Brain microvascular endothelial cell (primary cell): ENCODE measurements at regions not wholly inside any gene's neighbourhood (a gene's known extent, or its start where the extent isn't known, plus 50 kb on each side); places are given as distances from the start of the nearest gene placed in this dataset.

Experiments used
- DNase-seq: peaks from one replicate; pipeline ENCODE4 v3.0.0-alpha.2; 2020
- H3K27ac ChIP-seq: fragments of 250-450 bp; sonication (Bioruptor Pico); 2 replicates; pipeline ENCODE4 v1.5.1; 2020; ENCODE audit warnings: mild to moderate bottlenecking, moderate library complexity
- H3K27me3 ChIP-seq: fragments of 250-450 bp; sonication (Bioruptor Pico); replicated peaks from 2 replicates; pipeline ENCODE4 v1.5.1; 2020; ENCODE audit warnings: mild to moderate bottlenecking
- H3K36me3 ChIP-seq: fragments of 250-450 bp; sonication (Bioruptor Pico); replicated peaks from 2 replicates; pipeline ENCODE4 v1.5.1; 2020; ENCODE audit warnings: mild to moderate bottlenecking
- H3K4me3 ChIP-seq: 2 replicates; pipeline ENCODE4 v1.5.1; 2011; ENCODE audit warnings: low read depth, mild to moderate bottlenecking, control low read depth, low read length, moderate library complexity
- CTCF ChIP-seq: IDR thresholded peaks from 2 replicates; pipeline ENCODE4 v1.5.1; 2011; ENCODE audit warnings: low read depth, mild to moderate bottlenecking, moderate library complexity, low read length, control low read depth, inconsistent platforms; ENCODE audit errors: missing control alignments
- in situ Hi-C: cut with HindIII; loops from 2 replicates; pipeline ENCODE4 v1.10.0; 2017; ENCODE audit warnings: low sequenced_read_pairs, low pct_ligation_motif_present

GRCh38 chr10:9209105-9209798 lies 1154.8 kb downstream of the GATA3 start:
- DNase-seq = peak; percentile 58
- no peak overlapping the region for H3K4me3 ChIP-seq
- in situ Hi-C loops = no loop called here
- H3K27me3 ChIP-seq = no peaks in the 10 kb centered on the region
- H3K27ac ChIP-seq = no peak overlapping the region
- peak; percentile 93 for TF ChIP-seq CTCF
- H3K36me3 ChIP-seq = no peaks in the 10 kb centered on the region

GRCh38 chr10:9211228-9211627 lies 1156.7 kb downstream of the GATA3 start:
- no peaks in the 10 kb centered on the region for H3K27me3 ChIP-seq
- DNase-seq = peak; percentile 4
- peak; percentile 42 for TF ChIP-seq CTCF
- no peak overlapping the region for H3K4me3 ChIP-seq
- no peaks in the 10 kb centered on the region for H3K36me3 ChIP-seq
- in situ Hi-C loops = no loop called here
- no peak overlapping the region for H3K27ac ChIP-seq

- in situ Hi-C loops = no loop called here
- Histone ChIP-seq H3K27me3 (no peaks in the 10 kb centered on the region), H3K36me3 (no peaks in the 10 kb centered on the region), H3K4me3 (no peak overlapping the region), H3K27ac (no peak overlapping the region)
- no peak for TF ChIP-seq CTCF
- no peak for DNase-seq
Observed at GRCh38 chr10:9214618-9215017, 1160.1 kb downstream of the GATA3 start.

GRCh38 chr10:9215121-9215520 lies 1160.6 kb downstream of the GATA3 start:
- no peak for DNase-seq
- H3K27me3 ChIP-seq = no peaks in the 10 kb centered on the region
- in situ Hi-C loops = no loop called here
- TF ChIP-seq CTCF = no peak
- H3K36me3 ChIP-seq = no peaks in the 10 kb centered on the region
- H3K4me3 ChIP-seq = no peak overlapping the region
- no peak overlapping the region for H3K27ac ChIP-seq

- no peak for TF ChIP-seq CTCF
- no peak for DNase-seq
- Histone ChIP-seq H3K27me3 (no peaks in the 10 kb centered on the region), H3K4me3 (no peak overlapping the region), H3K36me3 (no peaks in the 10 kb centered on the region), H3K27ac (no peak overlapping the region)
- in situ Hi-C loops = no loop called here
Observed at GRCh38 chr10:9219860-9220259, 1165.4 kb downstream of the GATA3 start.

GRCh38 chr10:9222917-9223316 lies 1168.4 kb downstream of the GATA3 start:
- no peaks in the 10 kb centered on the region for H3K27me3 ChIP-seq
- no peak for TF ChIP-seq CTCF
- in situ Hi-C loops = no loop called here
- H3K36me3 ChIP-seq = no peaks in the 10 kb centered on the region
- H3K4me3 ChIP-seq = no peak overlapping the region
- DNase-seq = no peak
- H3K27ac ChIP-seq = no peak overlapping the region
